Heart right ventricle (tissue), 16 donors: ENCODE measurements at regions not wholly inside any gene's neighbourhood (a gene's known extent, or its start where the extent isn't known, plus 50 kb on each side); places are given as distances from the start of the nearest gene placed in this dataset.

Experiments
- ATAC-seq, 8 donors: fragments of 200-7000 bp; cut with Tn5 transposase; one replicate each; pipeline ENCODE4 v1.9.1; 2020; ENCODE audit warnings: mild to moderate bottlenecking in 8 of 8, moderate library complexity in 8 of 8, moderate number of reproducible peaks in 1 of 8
- DNase-seq, 2 donors: peaks; one replicate each; pipeline ENCODE4 v3.0.0-alpha.2; 2020
- H3K27ac ChIP-seq, 10 donors: fragments of 200-600 bp; sonication (generic) in 2 of 10; one replicate each; pipeline versions ENCODE4 v1.5.0 to v1.8.0; 2020 to 2022; ENCODE audit warnings: mild to moderate bottlenecking in 3 of 10
- H3K27me3 ChIP-seq, 7 donors: fragments of 200-600 bp; one replicate each; pipeline ENCODE4 v1.8.0; 2021 to 2022; ENCODE audit warnings: mild to moderate bottlenecking in 2 of 7
- H3K36me3 ChIP-seq, 9 donors: fragments of 200-600 bp; sonication (generic) in 1 of 9; one replicate each; pipeline versions ENCODE4 v1.5.0 to v1.8.0; 2020 to 2022; ENCODE audit warnings: mild to moderate bottlenecking in 2 of 9
- H3K4me1 ChIP-seq, 9 donors: fragments of 200-600 bp; sonication (generic) in 1 of 9; one replicate each; pipeline versions ENCODE4 v1.5.0 to v1.8.0; 2020 to 2022; ENCODE audit warnings: mild to moderate bottlenecking in 4 of 9
- H3K4me3 ChIP-seq, 10 donors: fragments of 200-600 bp; sonication (generic) in 2 of 10; one replicate each; pipeline versions ENCODE4 v1.5.0 to v1.8.0; 2020 to 2022; ENCODE audit warnings: mild to moderate bottlenecking in 7 of 10, moderate library complexity in 2 of 10
- H3K9me3 ChIP-seq, 11 donors: fragments of 200-600 bp in 10 of 11; sonication (generic) in 2 of 11; one replicate each; pipeline versions ENCODE4 v1.5.0 to v1.8.0; 2013 to 2022; ENCODE audit warnings: mild to moderate bottlenecking in 2 of 11, control low read depth in 1 of 11, moderate library complexity in 1 of 11
- CTCF ChIP-seq, 9 donors: fragments of 200-600 bp; sonication (generic) in 2 of 9; IDR thresholded peaks; one replicate each; pipeline versions ENCODE4 v1.5.0 to v1.8.0; 2021 to 2022; ENCODE audit warnings: antibody characterized with exemption in 9 of 9, mild to moderate bottlenecking in 5 of 9, moderate library complexity in 1 of 9
- WGBS, 2 donors: extraction: QIAGEN DNeasy Blood & Tissue Kit; methylation state at CpG; one replicate each; pipeline ENCODE4 v1.1.7; 2013; ENCODE audit warnings: inconsistent platforms in 1 of 2; 5-methylcytosine and 5-hydroxymethylcytosine counted together
- intact Hi-C, 10 donors: fragments of 100-400 bp; cut with DNase I; formaldehyde crosslinking; loops; one replicate each; pipeline versions ENCODE4 v1.11.1 to v1.14.2; 2022
- donor health status: Arrhythmogenic right ventricular cardiomyopathy.
- donor health status: ischemic (EF 13 %, LVEDD 7.1; RV severe dilation, severe dysfunction).
- donor health status: healthy with polysubstance abuse.
- donor health status: DM: no; HTN: yes; CAD: no.
- donor health status: DM: no; HTN: no; CAD: no.
- donor health status: ischemic (EF 25% LVEDD 6.9; RV normal size, moderate dysfunction).
- donor health status: ischemic (EF 25% LVEDD 5.7; RV mildly dilated, moderate dysfunction).
- donor health status: healthy.
- donor health status: DM: yes; HTN: yes; CAD: no.
- donor health status: Ischemic cardiomyopathy.
- donor health status: ischemic (EF 35%, LVEDD 5.7; RV mildly dilated, moderate dysfunction).
- donor health status: nonischemic (EF 11% LVEDD 7.7; RV severe dilation, severe dysfunction).
- donor health status: DM: yes; HTN: yes; CAD: no.
- donor health status: PGD.
- donor health status: ischemic (EF 29% LVEDD 5.4; RV normal size, mild dysfunction).
- donor health status: nonischemic (EF 23%, LVEDD 6.1; RV moderate dilation, normal function).

- ATAC-seq, result no peak
- no peak for TF ChIP-seq CTCF (IDR thresholded peaks at IDR 0.05)
- intact Hi-C loops, result no loop called here
Measured at GRCh38 chr18:27771571-27771970, 405.4 kb downstream of the CDH2 start.

GRCh38 chr18:27769152-27769551, 407.8 kb downstream of the CDH2 start:
- intact Hi-C loops, result no loop called here

More at GRCh38 chr18:27771571-27771970, 405.4 kb downstream of the CDH2 start:
- Histone ChIP-seq H3K9me3 (no peaks in the 10 kb centered on the region), H3K4me1 (no peaks in the 10 kb centered on the region), H3K36me3 (no peaks in the 10 kb centered on the region), H3K4me3 (no peak overlapping the region), H3K27me3 (no peaks in the 10 kb centered on the region), H3K27ac (no peak overlapping the region)
- DNase-seq, result no peak

GRCh38 chr18:27763936-27764335, 413.0 kb downstream of the CDH2 start:
- H3K4me3 ChIP-seq, result no peak overlapping the region
- H3K36me3 ChIP-seq, result no peaks in the 10 kb centered on the region
- 45 to 62% methylated on average over 1 of the region's 1 CpG for WGBS, 2 donors
- intact Hi-C loops, result no loop called here
- H3K27ac ChIP-seq, result no peak overlapping the region
- H3K9me3 ChIP-seq, result no peaks in the 10 kb centered on the region
- no peaks in the 10 kb centered on the region for H3K4me1 ChIP-seq
- ATAC-seq, result no peak
- no peaks in the 10 kb centered on the region for H3K27me3 ChIP-seq
- no peak for DNase-seq
- no peak for TF ChIP-seq CTCF (IDR thresholded peaks at IDR 0.05)

More at GRCh38 chr18:27769152-27769551, 407.8 kb downstream of the CDH2 start:
- no peak overlapping the region for H3K4me3 ChIP-seq
- WGBS, 2 donors, result 52 to 65% methylated on average over 1 of the region's 1 CpG
- H3K36me3 ChIP-seq, result no peaks in the 10 kb centered on the region
- no peak overlapping the region for H3K27ac ChIP-seq
- ATAC-seq (no peak), DNase-seq (no peak)
- TF ChIP-seq CTCF (IDR thresholded peaks at IDR 0.05), result no peak
- H3K4me1 ChIP-seq, result no peaks in the 10 kb centered on the region
- H3K9me3 ChIP-seq, result no peaks in the 10 kb centered on the region
- H3K27me3 ChIP-seq, result no peaks in the 10 kb centered on the region

- Histone ChIP-seq H3K4me1 (no peaks in the 10 kb centered on the region), H3K9me3 (no peaks in the 10 kb centered on the region), H3K4me3 (no peak overlapping the region), H3K27ac (no peak overlapping the region), H3K27me3 (no peaks in the 10 kb centered on the region), H3K36me3 (no peaks in the 10 kb centered on the region)
- no peak for TF ChIP-seq CTCF (IDR thresholded peaks at IDR 0.05)
- ATAC-seq (no peak), DNase-seq (no peak)
- intact Hi-C loops, result no loop called here
Measured at GRCh38 chr18:27763341-27763740, 413.6 kb downstream of the CDH2 start.

- Histone ChIP-seq H3K4me3 (no peak overlapping the region), H3K27me3 (no peaks in the 10 kb centered on the region), H3K36me3 (no peaks in the 10 kb centered on the region), H3K9me3 (no peaks in the 10 kb centered on the region), H3K4me1 (no peaks in the 10 kb centered on the region), H3K27ac (no peak overlapping the region)
- no peak for ATAC-seq
- TF ChIP-seq CTCF (IDR thresholded peaks at IDR 0.05), result no peak
- DNase-seq, result no peak
- intact Hi-C loops, result no loop called here
- 40 to 56% methylated on average over 4 of the region's 4 CpGs for WGBS, 2 donors
Measured at GRCh38 chr18:27762054-27762453, 414.9 kb downstream of the CDH2 start.
